Posterior vena cava (tissue), 2 donors: ENCODE measurements at regions not wholly inside any gene's neighbourhood (a gene's known extent, or its start where the extent isn't known, plus 50 kb on each side); places are given as distances from the start of the nearest gene placed in this dataset.
A peak's percentile ranks its signal among the peaks of the same experiment; 100 is the strongest.

Experiments used
- DNase-seq: peaks from one replicate; pipeline ENCODE4 v3.0.0-alpha.2; 2020; ENCODE audit warnings: low spot score
- intact Hi-C, 2 donors: fragments of 100-400 bp; cut with DNase I; formaldehyde crosslinking; loops; one replicate each; pipeline versions ENCODE4 v1.14.1 to v1.14.2; 2022 to 2023
- donor health status: DM: yes; HTN: yes; CAD: no.
- donor health status: DM: yes; HTN: yes; CAD: no.

GRCh38 chr2:20537423-20538307 is 90.8 kb downstream of the RHOB start:
- intact Hi-C loops = no loop called here
- DNase-seq = no peak

- DNase-seq = no peak
- intact Hi-C loops = no loop called here
Observed at GRCh38 chr2:20538308-20539132, 91.6 kb downstream of the RHOB start.

- DNase-seq = no peak
- intact Hi-C loops = no loop called here
Observed at GRCh38 chr2:20539133-20539719, 92.4 kb downstream of the RHOB start.

GRCh38 chr2:20539776-20540586 is 93.1 kb downstream of the RHOB start:
- intact Hi-C loops = no loop called here
- no peak for DNase-seq

GRCh38 chr2:20540587-20541293 is 93.9 kb downstream of the RHOB start:
- DNase-seq = no peak

GRCh38 chr2:20541294-20541640 is 94.4 kb downstream of the RHOB start:
- intact Hi-C loops = no loop called here
- no peak for DNase-seq

More at GRCh38 chr2:20540587-20541293, 93.9 kb downstream of the RHOB start:
- intact Hi-C loops = no loop called here

- DNase-seq = no peak
- intact Hi-C loops = no loop called here
Observed at GRCh38 chr2:20541651-20542050, 94.8 kb downstream of the RHOB start.

GRCh38 chr2:20542269-20542668 is 95.4 kb downstream of the RHOB start:
- DNase-seq = no peak
- intact Hi-C loops = no loop called here

GRCh38 chr2:20542746-20543468 is 96.0 kb downstream of the RHOB start:
- intact Hi-C loops = no loop called here
- DNase-seq = no peak

GRCh38 chr2:20543469-20544152 is 96.7 kb downstream of the RHOB start:
- intact Hi-C loops = loop anchor here in 1 of 2 donors (1.0 kb wide), 1 partner anchor 79 kb away; no protein-coding TSS in a partner anchor
- no peak for DNase-seq

- intact Hi-C loops = loop anchor here in 1 of 2 donors (1.0 kb wide), 1 partner anchor 78 kb away; no protein-coding TSS in a partner anchor
- DNase-seq = no peak
Observed at GRCh38 chr2:20544153-20544747, 97.4 kb downstream of the RHOB start.

GRCh38 chr2:20549144-20549543 is 101.8 kb downstream of the HS1BP3 start:
- DNase-seq = no peak
- intact Hi-C loops = no loop called here

- no peak for DNase-seq
- intact Hi-C loops = no loop called here
Observed at GRCh38 chr2:20549691-20550348, 101.1 kb downstream of the HS1BP3 start.

GRCh38 chr2:20551260-20551944 is 99.5 kb downstream of the HS1BP3 start:
- DNase-seq = peak; percentile 62
- intact Hi-C loops = no loop called here

- DNase-seq = no peak
Observed at GRCh38 chr2:20551945-20552328, 99.0 kb downstream of the HS1BP3 start.

GRCh38 chr2:20552847-20553246 is 98.1 kb downstream of the HS1BP3 start:
- no peak for DNase-seq
- intact Hi-C loops = no loop called here

More at GRCh38 chr2:20551945-20552328, 99.0 kb downstream of the HS1BP3 start:
- intact Hi-C loops = no loop called here
